ENCODE measurements at regions not wholly inside any gene's neighbourhood (a gene's known extent, or its start where the extent isn't known, plus 50 kb on each side); places are given as distances from the start of the nearest gene placed in this dataset.

DNA sequence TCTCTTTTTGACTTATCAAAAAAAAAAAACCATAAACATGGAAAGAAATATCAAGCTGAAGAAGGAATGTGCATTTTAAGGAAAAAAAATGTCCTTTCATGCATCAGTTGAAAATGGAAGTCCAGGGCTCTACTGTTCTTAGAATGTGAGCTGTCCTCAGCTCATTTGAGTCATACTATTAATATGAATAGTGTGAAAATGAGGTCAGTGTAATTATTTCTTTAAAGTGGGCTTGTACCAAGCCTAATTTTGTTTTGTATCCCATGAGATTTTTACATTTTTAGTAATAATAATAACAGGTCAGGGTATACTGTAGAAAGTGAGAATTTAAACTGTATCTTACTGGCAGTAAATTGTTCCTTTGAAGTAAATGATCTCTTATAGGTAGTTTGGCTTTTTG, 148.5 kb downstream of the NAA11 start:
- TF ChIP-seq, protein P1, sequence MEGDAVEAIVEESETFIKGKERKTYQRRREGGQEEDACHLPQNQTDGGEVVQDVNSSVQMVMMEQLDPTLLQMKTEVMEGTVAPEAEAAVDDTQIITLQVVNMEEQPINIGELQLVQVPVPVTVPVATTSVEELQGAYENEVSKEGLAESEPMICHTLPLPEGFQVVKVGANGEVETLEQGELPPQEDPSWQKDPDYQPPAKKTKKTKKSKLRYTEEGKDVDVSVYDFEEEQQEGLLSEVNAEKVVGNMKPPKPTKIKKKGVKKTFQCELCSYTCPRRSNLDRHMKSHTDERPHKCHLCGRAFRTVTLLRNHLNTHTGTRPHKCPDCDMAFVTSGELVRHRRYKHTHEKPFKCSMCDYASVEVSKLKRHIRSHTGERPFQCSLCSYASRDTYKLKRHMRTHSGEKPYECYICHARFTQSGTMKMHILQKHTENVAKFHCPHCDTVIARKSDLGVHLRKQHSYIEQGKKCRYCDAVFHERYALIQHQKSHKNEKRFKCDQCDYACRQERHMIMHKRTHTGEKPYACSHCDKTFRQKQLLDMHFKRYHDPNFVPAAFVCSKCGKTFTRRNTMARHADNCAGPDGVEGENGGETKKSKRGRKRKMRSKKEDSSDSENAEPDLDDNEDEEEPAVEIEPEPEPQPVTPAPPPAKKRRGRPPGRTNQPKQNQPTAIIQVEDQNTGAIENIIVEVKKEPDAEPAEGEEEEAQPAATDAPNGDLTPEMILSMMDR (IDR thresholded peaks at IDR 0.05; ENCODE audit: borderline replicate concordance, extremely low read depth, low read length, poor library complexity, severe bottlenecking), result no peak
- no peak for TF ChIP-seq EZH2 (IDR thresholded peaks at IDR 0.05; ENCODE audit: borderline replicate concordance, low read depth, low read length, severe bottlenecking)

Measured in DND-41 (cell line).